ENCODE measurements at regions not wholly inside any gene's neighbourhood (a gene's known extent, or its start where the extent isn't known, plus 50 kb on each side); places are given as distances from the start of the nearest gene placed in this dataset.

DNA sequence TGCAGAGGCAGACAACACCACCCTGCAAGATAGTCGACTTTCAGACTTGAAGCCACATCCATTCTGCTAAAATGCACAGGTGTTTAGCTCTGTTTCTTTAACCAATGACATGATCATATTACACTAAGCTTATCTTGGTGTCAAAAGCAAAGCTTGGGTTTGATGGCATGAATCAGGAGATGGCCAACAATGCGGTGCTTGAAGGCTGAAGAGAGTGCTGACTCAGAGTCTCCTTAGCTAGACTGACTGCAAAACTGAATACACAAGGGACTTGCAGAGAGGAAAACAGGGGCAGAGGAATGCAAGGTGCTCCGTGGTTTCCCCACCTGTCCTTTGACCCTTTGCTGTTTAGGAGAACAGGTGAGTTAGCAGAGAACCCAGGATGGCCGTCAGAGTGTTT lies 262.6 kb downstream of the SIPA1L2 start:
- TF ChIP-seq CTCF (IDR thresholded peaks at IDR 0.05; ENCODE audit: poor library complexity, severe bottlenecking) (no peak), EZH2 (IDR thresholded peaks at IDR 0.05; ENCODE audit: borderline replicate concordance, insufficient read depth, low read length, poor library complexity, severe bottlenecking) (no peak), RAD21 (conservative IDR thresholded peaks at IDR 0.05) (no peak), EP300 (conservative IDR thresholded peaks at IDR 0.05; ENCODE audit: poor library complexity, severe bottlenecking) (no peak), POLR2AphosphoS5 (IDR thresholded peaks at IDR 0.05) (no peak)
- TF ChIP-seq, protein P1, sequence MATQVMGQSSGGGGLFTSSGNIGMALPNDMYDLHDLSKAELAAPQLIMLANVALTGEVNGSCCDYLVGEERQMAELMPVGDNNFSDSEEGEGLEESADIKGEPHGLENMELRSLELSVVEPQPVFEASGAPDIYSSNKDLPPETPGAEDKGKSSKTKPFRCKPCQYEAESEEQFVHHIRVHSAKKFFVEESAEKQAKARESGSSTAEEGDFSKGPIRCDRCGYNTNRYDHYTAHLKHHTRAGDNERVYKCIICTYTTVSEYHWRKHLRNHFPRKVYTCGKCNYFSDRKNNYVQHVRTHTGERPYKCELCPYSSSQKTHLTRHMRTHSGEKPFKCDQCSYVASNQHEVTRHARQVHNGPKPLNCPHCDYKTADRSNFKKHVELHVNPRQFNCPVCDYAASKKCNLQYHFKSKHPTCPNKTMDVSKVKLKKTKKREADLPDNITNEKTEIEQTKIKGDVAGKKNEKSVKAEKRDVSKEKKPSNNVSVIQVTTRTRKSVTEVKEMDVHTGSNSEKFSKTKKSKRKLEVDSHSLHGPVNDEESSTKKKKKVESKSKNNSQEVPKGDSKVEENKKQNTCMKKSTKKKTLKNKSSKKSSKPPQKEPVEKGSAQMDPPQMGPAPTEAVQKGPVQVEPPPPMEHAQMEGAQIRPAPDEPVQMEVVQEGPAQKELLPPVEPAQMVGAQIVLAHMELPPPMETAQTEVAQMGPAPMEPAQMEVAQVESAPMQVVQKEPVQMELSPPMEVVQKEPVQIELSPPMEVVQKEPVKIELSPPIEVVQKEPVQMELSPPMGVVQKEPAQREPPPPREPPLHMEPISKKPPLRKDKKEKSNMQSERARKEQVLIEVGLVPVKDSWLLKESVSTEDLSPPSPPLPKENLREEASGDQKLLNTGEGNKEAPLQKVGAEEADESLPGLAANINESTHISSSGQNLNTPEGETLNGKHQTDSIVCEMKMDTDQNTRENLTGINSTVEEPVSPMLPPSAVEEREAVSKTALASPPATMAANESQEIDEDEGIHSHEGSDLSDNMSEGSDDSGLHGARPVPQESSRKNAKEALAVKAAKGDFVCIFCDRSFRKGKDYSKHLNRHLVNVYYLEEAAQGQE (IDR thresholded peaks at IDR 0.05; ENCODE audit: borderline replicate concordance) = no peak
